Esophagus squamous epithelium (tissue), 5 donors: ENCODE measurements at regions not wholly inside any gene's neighbourhood (a gene's known extent, or its start where the extent isn't known, plus 50 kb on each side); places are given as distances from the start of the nearest gene placed in this dataset.

Experiments
- DNase-seq: peaks from one replicate; lab custom pipeline; 2025; lab: John Stamatoyannopoulos, UW
- H3K27ac ChIP-seq, 4 donors: fragments of 200-600 bp; sonication (generic); one replicate each; pipeline ENCODE4 v1.5.1; 2016 to 2019; ENCODE audit warnings: mild to moderate bottlenecking in 1 of 4
- H3K27me3 ChIP-seq, 4 donors: fragments of 200-600 bp; sonication (generic); 1 replicate in 3 of 4; 2 replicates in 1 of 4; pipeline versions ENCODE4 v1.5.1 to v1.6.0; 2017 to 2021; ENCODE audit warnings: antibody characterized with exemption in 1 of 4
- H3K36me3 ChIP-seq, 3 donors: fragments of 200-600 bp; sonication (generic); one replicate each; pipeline ENCODE4 v1.5.1; 2016 to 2019
- H3K4me1 ChIP-seq, 3 donors: fragments of 200-600 bp; sonication (generic); one replicate each; pipeline ENCODE4 v1.5.1; 2017 to 2019
- H3K4me3 ChIP-seq, 4 donors: fragments of 200-600 bp; sonication (generic); 1 replicate in 3 of 4; 2 replicates in 1 of 4; pipeline ENCODE4 v1.5.1; 2016 to 2019; ENCODE audit warnings: mild to moderate bottlenecking in 2 of 4, moderate library complexity in 1 of 4
- H3K9me3 ChIP-seq, 3 donors: fragments of 200-600 bp; sonication (generic); one replicate each; pipeline ENCODE4 v1.5.1; 2016 to 2019
- POLR2A ChIP-seq, 4 donors: fragments of 450-650 bp; IDR thresholded peaks; one replicate each; pipeline ENCODE4 v1.6.1; 2017; ENCODE audit warnings: antibody characterized with exemption in 4 of 4, mild to moderate bottlenecking in 4 of 4, moderate library complexity in 3 of 4
- WGBS, 2 donors: methylation state at CpG; one replicate each; pipeline ENCODE4 v1.1.5; 2018; 5-methylcytosine and 5-hydroxymethylcytosine counted together
- intact Hi-C: fragments of 100-400 bp; cut with DNase I; formaldehyde crosslinking; loops from one replicate; pipeline ENCODE4 v1.15.0; 2022
- TF ChIP-seq, protein P1 (sequence below), 6 experiments: fragments of 450-650 bp in 4 of 6; fragments of 200-600 bp in 2 of 6; sonication (generic) in 2 of 6; IDR thresholded peaks; one replicate each; pipeline ENCODE4 v1.5.1; 2016 to 2019; ENCODE audit warnings: antibody characterized with exemption in 6 of 6, mild to moderate bottlenecking in 4 of 6, moderate library complexity in 4 of 6
- donor health status: DM: yes; HTN: yes; CAD: no.

DNA sequence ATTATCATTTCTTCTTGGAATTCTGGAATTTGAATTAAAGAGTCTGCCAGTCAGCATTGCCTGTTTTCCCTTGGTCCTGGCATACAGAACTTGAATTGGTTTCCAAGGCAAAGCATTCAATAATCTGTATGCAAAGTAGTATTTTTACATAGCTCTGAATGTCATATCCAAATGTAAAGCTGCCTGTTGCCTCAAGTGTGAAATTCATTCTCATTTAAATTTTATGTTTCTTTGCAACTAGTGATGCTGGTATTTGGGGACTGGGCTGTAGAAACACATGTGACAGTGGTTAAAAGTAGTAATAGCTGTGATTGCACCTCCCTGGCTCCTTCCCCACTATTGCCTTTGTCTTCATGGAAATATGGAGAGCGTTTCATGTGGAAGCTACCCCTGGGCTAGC is 743.9 kb upstream of the GOLIM4 start:
- Histone ChIP-seq H3K9me3 (no peaks in the 10 kb centered on the region), H3K27me3 (peaks cover 0 to 3% (median 0%) of the 10 kb centered on the region in 4 donors), H3K4me1 (no peaks in the 10 kb centered on the region), H3K36me3 (no peaks in the 10 kb centered on the region), H3K27ac (no peak overlapping the region), H3K4me3 (no peak overlapping the region)
- 33 to 67% methylated on average over 1 of the region's 1 CpG for WGBS, 2 donors
- intact Hi-C loops, result loop anchor here (10.0 kb wide), 1 partner anchor 625 kb away; no protein-coding TSS in a partner anchor
- no peak for DNase-seq
- no peak for TF ChIP-seq POLR2A (IDR thresholded peaks at IDR 0.05)
- TF ChIP-seq, protein P1, sequence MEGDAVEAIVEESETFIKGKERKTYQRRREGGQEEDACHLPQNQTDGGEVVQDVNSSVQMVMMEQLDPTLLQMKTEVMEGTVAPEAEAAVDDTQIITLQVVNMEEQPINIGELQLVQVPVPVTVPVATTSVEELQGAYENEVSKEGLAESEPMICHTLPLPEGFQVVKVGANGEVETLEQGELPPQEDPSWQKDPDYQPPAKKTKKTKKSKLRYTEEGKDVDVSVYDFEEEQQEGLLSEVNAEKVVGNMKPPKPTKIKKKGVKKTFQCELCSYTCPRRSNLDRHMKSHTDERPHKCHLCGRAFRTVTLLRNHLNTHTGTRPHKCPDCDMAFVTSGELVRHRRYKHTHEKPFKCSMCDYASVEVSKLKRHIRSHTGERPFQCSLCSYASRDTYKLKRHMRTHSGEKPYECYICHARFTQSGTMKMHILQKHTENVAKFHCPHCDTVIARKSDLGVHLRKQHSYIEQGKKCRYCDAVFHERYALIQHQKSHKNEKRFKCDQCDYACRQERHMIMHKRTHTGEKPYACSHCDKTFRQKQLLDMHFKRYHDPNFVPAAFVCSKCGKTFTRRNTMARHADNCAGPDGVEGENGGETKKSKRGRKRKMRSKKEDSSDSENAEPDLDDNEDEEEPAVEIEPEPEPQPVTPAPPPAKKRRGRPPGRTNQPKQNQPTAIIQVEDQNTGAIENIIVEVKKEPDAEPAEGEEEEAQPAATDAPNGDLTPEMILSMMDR (IDR thresholded peaks at IDR 0.05), result no peak

DNA sequence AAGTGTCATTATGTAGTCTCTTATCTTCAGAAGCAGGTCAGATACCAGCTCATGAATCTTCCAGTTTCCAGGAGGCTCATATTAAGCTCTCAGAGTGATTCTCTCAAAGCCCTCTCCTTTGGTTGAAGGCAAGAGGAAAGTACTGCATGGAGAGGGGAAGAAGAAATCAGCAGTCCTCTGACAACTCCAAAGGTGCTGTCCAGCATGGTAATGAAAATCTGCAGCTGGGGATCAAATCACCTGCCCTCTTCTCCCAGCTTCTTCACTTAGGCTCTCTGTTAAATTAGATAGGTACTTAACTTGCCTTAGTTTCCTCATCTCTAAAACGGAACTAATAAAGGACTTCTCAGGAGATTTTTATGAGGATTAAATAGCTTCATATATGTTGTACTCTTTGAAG is 738.8 kb upstream of the GOLIM4 start:
- intact Hi-C loops, result no loop called here
- Histone ChIP-seq H3K36me3 (no peaks in the 10 kb centered on the region), H3K4me1 (no peaks in the 10 kb centered on the region), H3K27ac (no peak overlapping the region), H3K4me3 (no peak overlapping the region), H3K27me3 (no peaks in the 10 kb centered on the region), H3K9me3 (no peaks in the 10 kb centered on the region)
- 87 to 90% methylated on average over 1 of the region's 1 CpG for WGBS, 2 donors
- no peak for DNase-seq
- TF ChIP-seq POLR2A (IDR thresholded peaks at IDR 0.05), result no peak
- TF ChIP-seq, protein P1 (IDR thresholded peaks at IDR 0.05), result no peak

DNA sequence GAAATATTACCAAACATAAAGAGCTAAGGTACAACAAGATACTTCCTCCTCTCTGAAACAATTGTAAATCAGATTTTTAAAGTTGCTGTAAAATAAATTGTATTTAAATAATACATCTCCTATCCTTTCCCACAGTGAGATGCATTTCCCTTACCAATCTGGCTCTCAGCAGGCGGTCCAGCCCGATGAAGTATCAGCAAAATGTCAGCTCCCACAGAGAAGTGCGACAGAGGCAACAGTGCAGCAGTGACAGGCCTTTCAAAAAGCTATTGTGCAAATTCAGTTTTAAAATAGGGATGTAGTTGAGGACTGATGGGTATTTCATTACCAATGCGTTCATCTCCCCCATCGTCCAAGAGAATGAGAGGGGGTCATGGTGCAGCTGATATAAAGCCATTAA is 733.2 kb upstream of the GOLIM4 start:
- H3K4me3 ChIP-seq, result no peak overlapping the region
- TF ChIP-seq POLR2A (IDR thresholded peaks at IDR 0.05), result no peak
- TF ChIP-seq, protein P1 (IDR thresholded peaks at IDR 0.05), result no peak
- no peaks in the 10 kb centered on the region for H3K9me3 ChIP-seq
- DNase-seq, result no peak
- WGBS, 2 donors, result 67 to 86% methylated on average over 5 of the region's 5 CpGs
- H3K36me3 ChIP-seq, result no peaks in the 10 kb centered on the region
- no peaks in the 10 kb centered on the region for H3K4me1 ChIP-seq
- no peaks in the 10 kb centered on the region for H3K27me3 ChIP-seq
- intact Hi-C loops, result no loop called here
- no peak overlapping the region for H3K27ac ChIP-seq

DNA sequence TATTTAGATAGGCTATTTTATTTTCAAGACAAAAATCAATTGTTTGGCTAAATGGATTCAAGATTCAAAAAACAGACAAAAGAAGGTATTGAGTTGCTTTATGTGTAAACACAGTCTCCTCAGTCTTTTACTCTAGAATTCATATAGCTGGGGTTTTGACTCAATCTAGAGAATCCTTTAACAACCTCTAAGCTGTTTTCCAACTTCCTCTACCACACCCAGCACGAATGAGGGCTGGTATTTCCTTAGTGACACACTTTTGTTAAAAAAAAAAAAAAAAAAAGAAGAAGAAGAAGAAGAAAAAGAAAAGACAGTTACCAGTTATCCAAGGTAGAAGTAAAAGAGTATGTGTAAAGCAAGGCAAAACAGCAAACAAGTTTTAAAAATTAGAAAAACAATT is 732.8 kb upstream of the GOLIM4 start:
- TF ChIP-seq, protein P1 (IDR thresholded peaks at IDR 0.05), result no peak
- TF ChIP-seq POLR2A (IDR thresholded peaks at IDR 0.05), result no peak
- Histone ChIP-seq H3K36me3 (no peaks in the 10 kb centered on the region), H3K27ac (no peak overlapping the region), H3K4me3 (no peak overlapping the region), H3K27me3 (no peaks in the 10 kb centered on the region), H3K4me1 (no peaks in the 10 kb centered on the region), H3K9me3 (no peaks in the 10 kb centered on the region)
- WGBS, 2 donors, result 6 to 30% methylated on average over 1 of the region's 1 CpG
- intact Hi-C loops, result no loop called here
- DNase-seq, result no peak

DNA sequence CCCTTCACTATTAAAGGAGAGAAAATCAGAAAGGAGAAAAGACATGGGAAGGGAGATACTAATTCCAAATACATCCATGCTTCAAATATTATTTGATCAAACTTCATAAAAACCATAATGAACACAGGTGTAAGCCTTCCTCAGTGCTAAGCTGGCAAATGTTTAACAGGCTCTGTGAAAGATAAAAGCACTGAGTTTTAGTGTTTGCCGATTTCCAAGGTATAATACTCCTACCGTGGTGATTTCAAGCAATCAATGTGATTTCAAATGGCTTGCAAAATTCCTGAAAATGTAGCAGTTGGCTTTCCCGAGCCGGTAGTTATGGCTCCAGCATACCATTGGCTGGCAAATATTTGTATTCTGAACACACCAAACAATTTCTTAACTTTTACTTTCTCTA is 732.3 kb upstream of the GOLIM4 start:
- WGBS, 2 donors, result 72 to 73% methylated on average over 4 of the region's 4 CpGs
- H3K4me1 ChIP-seq, result no peaks in the 10 kb centered on the region
- no peaks in the 10 kb centered on the region for H3K27me3 ChIP-seq
- no peak overlapping the region for H3K27ac ChIP-seq
- H3K4me3 ChIP-seq, result no peak overlapping the region
- TF ChIP-seq, protein P1 (IDR thresholded peaks at IDR 0.05), result no peak
- no peak for TF ChIP-seq POLR2A (IDR thresholded peaks at IDR 0.05)
- H3K36me3 ChIP-seq, result no peaks in the 10 kb centered on the region
- DNase-seq, result no peak
- intact Hi-C loops, result no loop called here
- H3K9me3 ChIP-seq, result no peaks in the 10 kb centered on the region
